AG09319 (cell line): ENCODE measurements at regions not wholly inside any gene's neighbourhood (a gene's known extent, or its start where the extent isn't known, plus 50 kb on each side); places are given as distances from the start of the nearest gene placed in this dataset.

Experiments
- DNase-seq: peaks from one replicate; pipeline ENCODE4 v3.0.0-alpha.2; 2010; ENCODE audit warnings: low read depth; ENCODE audit errors: extremely low read depth
- TF ChIP-seq, protein P1 (sequence below): IDR thresholded peaks from 2 replicates; pipeline ENCODE4 v1.5.1; 2011; ENCODE audit warnings: low read depth, mild to moderate bottlenecking, inconsistent platforms, low read length, moderate library complexity

DNA sequence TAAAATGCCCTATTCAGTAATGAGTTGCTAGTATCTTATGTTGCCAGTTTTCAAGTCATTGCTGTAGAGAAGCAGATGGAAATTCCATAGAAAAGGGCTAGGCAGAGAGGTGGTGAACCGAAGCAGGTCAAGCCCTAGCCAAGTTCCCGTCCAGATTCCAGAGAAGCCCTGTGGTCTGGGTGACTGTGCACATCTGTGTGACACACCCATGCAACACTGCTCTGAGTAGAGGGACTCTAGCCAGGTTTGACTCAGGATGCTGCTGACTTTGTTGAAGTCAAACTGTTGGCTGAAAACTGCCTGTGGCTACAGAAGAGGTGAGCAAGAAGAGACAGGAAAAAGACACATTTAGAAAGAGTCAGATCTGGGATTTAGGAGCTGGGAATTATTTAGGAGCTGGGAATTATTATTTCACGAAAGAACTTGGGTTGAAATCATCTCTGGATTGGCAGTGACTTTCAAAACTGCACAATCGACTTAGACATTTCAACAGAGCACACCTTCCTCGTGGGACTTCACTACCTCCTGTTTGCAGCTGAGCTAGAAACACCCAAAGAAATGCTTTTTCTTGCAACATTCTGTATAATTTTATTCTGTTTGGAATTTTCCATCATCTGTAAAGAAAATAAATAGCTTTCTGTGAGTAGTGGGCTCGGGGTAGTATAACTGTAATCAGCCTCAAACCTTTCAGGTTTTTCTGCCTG is 149.1 kb upstream of the PRKCQ start:
- TF ChIP-seq, protein P1, sequence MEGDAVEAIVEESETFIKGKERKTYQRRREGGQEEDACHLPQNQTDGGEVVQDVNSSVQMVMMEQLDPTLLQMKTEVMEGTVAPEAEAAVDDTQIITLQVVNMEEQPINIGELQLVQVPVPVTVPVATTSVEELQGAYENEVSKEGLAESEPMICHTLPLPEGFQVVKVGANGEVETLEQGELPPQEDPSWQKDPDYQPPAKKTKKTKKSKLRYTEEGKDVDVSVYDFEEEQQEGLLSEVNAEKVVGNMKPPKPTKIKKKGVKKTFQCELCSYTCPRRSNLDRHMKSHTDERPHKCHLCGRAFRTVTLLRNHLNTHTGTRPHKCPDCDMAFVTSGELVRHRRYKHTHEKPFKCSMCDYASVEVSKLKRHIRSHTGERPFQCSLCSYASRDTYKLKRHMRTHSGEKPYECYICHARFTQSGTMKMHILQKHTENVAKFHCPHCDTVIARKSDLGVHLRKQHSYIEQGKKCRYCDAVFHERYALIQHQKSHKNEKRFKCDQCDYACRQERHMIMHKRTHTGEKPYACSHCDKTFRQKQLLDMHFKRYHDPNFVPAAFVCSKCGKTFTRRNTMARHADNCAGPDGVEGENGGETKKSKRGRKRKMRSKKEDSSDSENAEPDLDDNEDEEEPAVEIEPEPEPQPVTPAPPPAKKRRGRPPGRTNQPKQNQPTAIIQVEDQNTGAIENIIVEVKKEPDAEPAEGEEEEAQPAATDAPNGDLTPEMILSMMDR: no peak
- peak; percentile 72 for DNase-seq

DNA sequence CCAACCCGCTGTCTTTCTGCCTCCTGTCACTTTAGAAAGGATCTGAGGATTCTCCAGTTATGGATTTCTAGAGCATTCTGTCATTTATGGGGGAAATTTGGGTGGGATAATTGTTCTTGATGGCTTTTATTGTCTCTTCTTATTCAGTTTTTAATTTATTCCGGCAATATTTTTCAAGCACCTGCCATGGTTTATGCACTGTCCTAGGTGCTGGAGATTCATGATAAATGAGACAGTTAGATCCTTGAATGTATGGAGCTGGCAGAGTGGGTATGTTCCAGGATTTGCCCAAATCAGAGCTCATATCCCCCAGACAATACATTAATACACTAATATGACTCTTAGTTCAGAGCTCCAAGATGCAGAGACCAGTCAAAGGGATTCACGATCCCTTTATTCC is 146.8 kb upstream of the PRKCQ start:
- DNase-seq: no peak
- TF ChIP-seq, protein P1: no peak

DNA sequence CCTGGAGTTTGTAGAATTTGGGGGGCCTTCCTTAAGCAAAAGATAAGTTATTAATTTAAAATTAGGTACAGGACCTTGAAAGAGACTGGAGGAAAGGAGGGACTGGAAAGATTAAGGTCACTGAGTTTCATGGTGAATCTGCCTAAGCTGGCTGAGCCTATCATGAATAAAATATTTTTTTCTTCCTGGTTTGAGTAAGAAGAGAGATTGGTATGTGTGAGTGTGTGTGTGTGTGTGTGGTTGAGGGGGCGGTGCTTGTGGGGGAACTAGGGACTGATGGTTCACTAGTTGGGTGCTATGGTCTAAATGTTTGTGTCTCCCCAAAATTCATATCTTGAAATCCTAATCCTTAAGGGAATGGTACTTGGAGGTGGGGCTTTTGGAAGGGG is 142.5 kb upstream of the PRKCQ start:
- TF ChIP-seq, protein P1: no peak
- DNase-seq: no peak

DNA sequence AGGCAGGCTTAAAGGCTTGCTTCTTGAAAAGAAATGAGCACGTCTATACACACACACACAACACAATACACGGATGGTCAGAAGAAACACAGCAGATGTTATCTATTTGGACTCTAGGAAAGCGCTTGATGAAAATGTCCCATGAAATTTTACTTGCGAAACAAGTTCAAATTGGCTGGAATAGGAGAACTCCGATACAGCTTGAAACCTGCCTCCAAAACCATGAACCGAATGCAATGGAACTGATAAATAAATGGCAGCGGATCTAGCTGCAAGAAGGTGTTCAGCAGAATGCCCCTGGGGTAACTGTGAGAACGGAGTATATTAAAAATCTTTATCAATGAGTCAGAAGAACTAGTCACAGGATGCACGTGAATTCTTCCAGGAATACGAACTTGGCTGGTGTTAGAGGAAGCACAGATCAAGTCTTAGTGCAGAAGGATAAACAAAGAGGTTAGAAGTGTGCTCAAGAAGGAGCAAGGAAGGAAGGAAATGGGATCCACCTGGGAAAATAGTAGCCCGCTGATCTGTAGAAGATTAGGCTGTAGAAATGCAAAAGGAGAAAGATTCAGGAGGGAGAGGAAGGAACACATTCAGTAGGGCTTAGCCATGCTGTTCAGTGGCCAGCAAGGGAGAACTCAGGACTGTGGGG is 142.0 kb upstream of the PRKCQ start:
- peak; percentile 81 for DNase-seq
- TF ChIP-seq, protein P1: no peak

DNA sequence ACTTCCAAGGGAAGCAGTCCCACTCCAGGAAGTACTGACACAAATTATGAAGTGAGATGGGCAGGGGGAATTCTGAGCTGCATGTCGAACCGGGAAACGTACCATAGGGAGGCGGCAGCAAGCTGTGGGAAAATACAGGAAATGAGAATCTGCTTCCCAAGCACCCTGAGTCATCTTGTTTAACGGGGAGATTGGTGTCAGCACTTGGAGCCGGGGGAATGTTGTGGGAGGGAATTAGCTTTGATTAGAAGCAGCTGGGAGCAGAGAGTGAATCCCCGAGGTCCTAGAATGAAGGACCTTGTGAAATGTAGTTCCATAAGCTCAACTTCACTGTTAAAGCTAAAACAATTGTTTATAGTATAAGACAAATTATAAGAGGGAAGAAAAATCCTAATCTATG is 141.4 kb upstream of the PRKCQ start:
- peak; percentile 92 for DNase-seq
- TF ChIP-seq, protein P1: peak; percentile 62

DNA sequence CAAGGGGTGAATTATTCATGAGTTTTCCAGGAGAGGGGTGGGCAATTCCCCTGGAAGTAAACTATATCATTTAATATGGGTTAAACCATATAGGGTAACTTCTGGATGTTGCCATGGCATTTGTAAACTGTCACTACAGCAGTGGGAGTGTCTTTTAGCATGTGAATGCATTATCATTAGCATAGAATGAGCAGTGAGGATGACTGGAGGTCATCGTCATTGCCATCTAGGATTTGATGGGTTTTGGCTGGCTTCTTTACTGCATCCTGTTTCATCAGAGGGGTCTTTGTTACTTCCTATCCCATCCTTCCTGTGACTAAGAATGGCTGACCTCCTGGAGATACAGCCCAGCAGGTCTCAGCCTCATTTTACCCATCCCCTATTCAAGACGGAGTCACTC is 139.5 kb upstream of the PRKCQ start:
- no peak for DNase-seq
- TF ChIP-seq, protein P1: no peak

DNA sequence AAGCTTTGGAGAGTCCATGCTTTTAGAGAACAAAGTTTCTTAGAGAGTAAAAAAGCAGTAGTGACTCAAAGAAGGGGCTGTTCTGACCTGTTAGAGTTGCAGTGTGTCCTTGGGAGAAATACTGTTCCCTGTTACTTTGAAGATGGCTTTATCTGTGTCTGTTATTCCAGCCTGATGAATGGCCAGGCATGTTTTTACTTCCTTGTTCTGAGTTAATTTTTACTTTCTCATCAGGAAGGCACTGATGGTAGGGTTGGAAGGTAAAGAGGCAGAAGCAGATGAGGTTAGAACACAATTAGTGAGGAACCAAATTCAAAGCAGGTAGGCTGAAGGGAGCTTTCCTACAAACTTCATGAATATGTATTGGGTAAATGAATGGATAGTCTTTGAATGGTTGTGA is 138.5 kb upstream of the PRKCQ start:
- TF ChIP-seq, protein P1: no peak
- DNase-seq: no peak
